Cardiac septum (tissue), 1 donor: ENCODE measurements at regions not wholly inside any gene's neighbourhood (a gene's known extent, or its start where the extent isn't known, plus 50 kb on each side); places are given as distances from the start of the nearest gene placed in this dataset.

Source experiments
- DNase-seq: peaks from one replicate; pipeline ENCODE4 v3.0.0-alpha.2; 2020; ENCODE audit warnings: low spot score
- intact Hi-C: fragments of 100-400 bp; cut with DNase I; formaldehyde crosslinking; loops from one replicate; pipeline ENCODE4 v1.14.0; 2022
- donor health status: DM: no; HTN: no; CAD: no.

- intact Hi-C loops, result loop anchor here (5.0 kb wide), 1 partner anchor 424 kb away; no protein-coding TSS in a partner anchor
- DNase-seq, result no peak
These were observed 273.9 kb downstream of the ZNF536 start for GRCh38 chr19:30645946-30646577.

DNA sequence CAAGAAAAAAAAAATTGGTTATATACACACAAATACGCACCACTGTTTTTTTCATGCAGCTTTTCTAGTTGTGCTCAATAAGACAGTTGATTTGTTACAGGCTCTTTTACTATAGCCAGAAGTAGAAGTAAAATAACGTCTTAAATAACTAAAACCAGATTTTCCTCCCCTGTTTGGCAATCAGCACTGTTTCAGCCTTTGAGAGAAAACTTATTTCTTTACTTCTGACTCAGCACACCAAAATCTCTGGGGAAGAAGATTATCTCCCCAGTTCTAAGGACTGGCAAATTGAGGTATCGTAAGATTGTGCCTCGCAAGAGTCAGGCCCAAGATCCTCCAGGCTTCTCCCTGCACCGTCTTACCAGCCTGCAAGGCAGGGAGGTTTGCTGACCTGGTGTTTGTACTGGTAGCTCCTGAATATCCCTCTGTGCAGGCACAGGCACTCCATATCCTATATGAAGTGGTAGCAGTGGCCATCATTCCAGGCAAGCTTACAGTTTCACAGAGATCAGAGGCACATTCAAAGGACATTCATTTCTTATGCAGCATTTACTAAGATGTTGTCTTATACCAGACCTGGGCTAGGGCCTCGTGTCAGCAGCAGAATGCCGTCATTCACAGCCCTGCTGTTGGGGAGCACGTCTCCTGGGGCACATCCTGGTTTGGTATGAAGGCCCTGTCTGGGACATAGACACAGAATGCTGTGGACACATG, 268.2 kb downstream of the ZNF536 start:
- intact Hi-C loops, result no loop called here
- no peak for DNase-seq

DNA sequence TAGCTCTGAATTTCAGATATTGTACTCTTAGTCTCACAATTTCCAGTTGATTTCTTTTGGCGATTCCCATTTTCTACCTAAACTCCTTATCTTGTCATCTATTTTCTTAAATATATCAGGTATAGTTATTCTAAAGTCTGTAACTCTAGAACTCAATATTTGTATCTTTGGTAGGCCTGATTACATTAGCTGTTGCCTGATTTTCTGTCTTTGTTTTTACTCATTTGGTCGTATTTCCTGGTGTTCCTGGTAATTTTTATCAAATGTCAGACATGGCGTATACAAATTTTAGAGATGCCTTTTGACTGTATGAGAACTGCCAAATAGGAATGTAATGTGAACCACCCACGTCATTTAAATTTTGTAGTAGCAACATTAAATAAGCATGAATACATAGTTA, 266.7 kb downstream of the ZNF536 start:
- DNase-seq, result no peak
- intact Hi-C loops, result no loop called here

GRCh38 chr19:30637926-30638325, 265.7 kb downstream of the ZNF536 start:
- intact Hi-C loops, result no loop called here
- no peak for DNase-seq

DNA sequence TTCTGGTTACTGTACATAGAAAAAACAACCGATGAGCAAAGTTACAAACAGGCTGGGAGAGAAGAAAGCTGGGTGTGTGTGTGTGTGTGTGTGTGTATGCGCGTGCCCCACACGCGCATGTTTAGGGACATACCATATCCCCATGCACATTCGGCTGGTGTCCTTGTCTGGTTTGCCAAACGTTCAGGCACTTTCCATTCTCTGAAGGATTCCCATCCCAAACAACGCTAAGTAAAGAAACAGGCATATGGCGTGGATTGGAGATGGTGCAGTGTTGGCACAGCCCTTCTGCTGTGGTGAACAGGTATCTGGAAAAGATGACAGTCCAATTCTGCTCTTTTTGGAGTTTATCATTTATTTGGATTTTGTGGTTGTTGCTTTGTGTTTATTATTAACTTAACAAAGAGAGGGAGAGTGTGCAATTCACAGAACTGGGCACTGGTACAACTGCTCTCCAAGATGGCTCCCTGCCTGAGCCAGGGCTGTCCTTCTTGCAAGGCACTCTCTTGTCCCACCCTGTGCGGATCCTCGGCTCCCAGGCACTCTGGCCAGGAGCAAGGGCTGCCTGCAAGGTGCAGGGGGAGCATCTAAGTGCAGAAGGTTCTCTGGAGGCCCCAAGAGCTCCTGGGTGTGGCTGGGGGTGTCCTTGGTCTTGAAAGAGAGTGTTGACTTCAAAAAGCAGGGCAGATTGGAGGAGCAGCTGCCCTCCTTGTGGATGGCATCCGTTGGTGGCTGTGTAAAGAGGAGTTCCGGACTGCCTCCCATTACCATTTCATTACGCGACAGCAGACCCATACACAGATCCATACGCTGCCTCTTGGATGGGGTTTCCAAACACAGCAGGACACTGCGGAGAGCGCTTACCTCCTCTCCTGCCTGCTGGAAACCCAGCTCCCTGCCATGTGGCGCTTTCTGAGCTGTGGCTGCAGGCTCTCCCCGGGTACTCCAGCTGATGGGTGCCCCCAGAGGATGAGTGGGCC, 263.1 kb downstream of the ZNF536 start:
- DNase-seq, result no peak
- intact Hi-C loops, result no loop called here

DNA sequence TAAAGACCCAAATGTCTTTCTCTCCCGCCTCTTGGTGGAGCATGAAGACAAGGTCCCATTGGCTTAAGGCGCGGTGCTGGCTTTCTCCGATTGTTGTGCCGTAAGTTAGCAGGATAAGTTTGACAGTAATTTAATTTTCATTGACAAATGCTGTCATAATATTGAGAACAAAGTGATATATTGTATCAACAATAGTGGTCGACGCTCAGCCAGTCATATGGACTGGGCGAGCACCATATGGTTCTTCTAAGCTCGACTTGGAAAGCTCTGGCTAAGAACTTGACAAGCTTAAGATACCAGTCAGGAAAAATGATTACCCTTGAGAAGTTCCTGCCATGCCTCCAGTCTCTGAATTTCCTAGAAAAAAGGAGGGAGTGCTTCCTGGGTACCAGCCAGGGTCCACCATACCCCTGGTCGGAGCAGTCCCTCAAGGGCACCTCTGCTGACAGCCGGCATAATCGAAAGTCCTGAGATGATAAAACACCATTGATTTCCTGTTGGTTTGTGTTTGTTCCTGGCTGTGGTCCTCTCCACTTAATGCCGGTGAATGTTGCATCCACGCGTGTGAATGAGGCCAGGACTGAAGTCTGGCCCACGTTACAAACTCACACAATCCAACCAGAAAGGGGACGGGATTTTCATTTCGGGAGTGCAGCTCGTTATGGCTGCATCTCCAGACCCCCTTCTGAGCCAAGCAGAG, 262.1 kb downstream of the ZNF536 start:
- intact Hi-C loops, result no loop called here
- DNase-seq, result no peak

DNA sequence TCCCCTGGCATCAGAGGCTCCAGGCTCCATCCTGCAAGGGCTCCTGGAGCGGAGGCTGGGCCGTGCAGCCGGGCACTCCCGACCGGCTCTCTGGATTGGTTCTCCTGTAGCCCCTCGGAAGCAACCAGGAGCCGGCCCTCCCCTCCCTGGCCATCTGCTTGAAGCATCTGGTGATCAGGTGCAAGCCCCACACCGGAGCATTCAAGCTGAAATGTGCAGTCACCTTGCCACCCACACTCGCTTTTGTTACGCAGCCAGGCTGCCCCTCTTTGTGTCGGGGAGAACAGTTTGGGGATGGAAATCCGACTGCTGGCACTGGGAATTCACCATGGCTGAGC, 258.8 kb downstream of the ZNF536 start:
- intact Hi-C loops, result no loop called here
- no peak for DNase-seq

DNA sequence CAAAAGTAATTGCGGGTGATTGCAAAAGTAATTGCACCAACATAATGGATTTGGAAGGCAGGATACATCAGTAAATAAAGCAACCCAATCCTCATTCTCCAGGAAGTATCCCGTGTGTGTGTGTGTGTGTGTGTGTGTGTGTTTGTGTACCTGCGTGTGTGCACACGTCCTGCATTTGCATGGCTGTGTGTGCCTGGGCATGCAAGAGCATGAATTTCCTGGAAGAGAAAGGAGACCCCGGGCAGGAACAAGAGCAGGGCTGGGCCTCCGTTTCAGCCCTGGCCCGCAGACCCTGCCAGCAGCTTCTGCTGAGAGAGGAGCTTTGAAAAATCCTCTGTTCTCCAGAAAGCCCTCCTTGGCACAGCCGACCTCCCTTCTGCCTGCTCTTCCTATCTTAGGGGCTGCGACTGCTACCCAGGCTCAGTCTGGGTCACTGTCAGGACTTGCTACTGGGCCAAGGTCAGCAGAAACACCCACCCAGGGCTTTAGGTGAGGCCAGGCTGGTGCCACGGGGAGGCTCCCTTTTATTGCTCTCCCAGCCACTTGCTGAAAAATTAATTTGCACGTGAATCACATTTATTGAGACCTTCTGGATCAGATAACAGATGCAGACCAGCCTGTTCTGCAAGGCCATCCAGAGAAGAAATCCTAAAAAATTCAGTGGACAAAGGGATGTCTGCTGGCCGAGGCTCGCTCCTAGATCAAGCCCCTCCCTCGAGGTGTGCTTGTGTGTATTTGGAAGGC, 258.3 kb downstream of the ZNF536 start:
- no peak for DNase-seq
- intact Hi-C loops, result no loop called here

- intact Hi-C loops, result no loop called here
These were observed 256.9 kb downstream of the ZNF536 start for GRCh38 chr19:30629086-30629485.

DNA sequence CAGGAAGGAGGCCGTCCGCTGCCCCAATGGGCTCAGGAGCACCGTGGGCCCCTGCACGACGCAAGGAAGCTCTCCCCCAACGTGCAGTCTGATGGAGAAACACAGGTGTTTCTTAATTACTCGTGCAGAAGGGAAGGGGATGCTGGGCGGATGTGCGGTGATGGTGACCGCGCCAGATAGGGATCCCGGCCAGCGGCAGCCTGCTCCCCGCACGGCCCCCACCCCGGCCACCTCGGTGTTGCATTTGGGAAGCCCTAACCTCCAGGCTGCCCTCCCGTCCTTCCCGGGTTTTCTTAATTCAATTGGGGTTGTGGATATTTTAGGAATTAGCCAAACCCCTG, 254.4 kb downstream of the ZNF536 start:
- intact Hi-C loops, result no loop called here
- DNase-seq, result no peak

More at GRCh38 chr19:30629086-30629485, 256.9 kb downstream of the ZNF536 start:
- DNase-seq, result no peak

DNA sequence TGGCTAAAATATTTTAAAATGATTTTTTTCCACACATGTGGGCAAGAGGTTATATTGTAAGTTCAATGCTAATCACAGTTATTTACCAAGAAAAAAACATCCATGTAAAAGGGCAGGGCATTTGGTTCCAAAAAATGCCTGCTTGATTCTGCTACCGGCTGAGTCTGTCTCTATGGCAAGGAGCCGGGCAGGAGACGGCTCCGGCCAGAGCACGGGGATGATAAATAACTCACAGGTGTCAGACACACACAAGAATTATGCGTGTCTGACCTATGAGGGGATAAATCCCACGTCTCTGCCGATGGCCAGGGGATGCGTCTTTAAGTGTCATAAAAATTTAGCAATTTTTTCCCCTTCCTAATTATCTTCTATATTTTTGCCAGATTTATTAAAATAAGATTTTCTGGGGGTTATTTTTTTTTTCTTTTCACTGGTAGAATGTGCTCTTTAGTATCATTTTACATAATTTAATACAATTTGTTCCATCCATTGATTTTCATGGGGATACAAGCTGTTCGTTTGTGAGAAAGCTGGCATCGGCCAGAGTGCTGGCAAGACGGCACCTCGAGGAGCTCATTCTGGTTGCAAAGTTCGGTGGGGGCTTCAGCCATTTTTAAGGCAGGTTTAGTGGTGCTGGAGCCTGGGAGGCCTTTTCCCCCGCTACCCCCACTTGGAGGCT, 253.9 kb downstream of the ZNF536 start:
- no peak for DNase-seq
- intact Hi-C loops, result no loop called here

DNA sequence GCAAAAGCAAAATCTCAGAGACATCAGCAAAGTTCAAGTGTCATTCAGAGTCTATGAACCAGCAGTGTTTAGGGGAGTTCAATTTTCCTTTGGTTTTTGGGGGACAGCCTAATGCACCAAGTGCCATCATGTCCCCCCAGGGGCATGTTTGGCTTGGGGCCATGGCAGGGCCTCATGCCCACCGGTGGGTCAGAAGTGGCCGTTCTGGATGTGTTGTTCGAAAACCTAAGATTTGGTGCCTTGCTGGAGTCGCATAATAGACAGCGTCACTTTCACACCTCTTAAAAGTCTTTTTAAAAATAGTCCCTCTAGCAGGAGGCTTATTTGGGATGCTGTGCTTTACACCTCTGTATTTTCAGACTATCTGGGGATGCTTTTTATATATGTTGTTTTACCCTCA, 250.1 kb downstream of the ZNF536 start:
- no peak for DNase-seq

GRCh38 chr19:30621326-30621920, 249.2 kb downstream of the ZNF536 start:
- no peak for DNase-seq
- intact Hi-C loops, result no loop called here

More for the DNA sequence above, 250.1 kb downstream of the ZNF536 start:
- intact Hi-C loops, result no loop called here

GRCh38 chr19:30620354-30620753, 248.2 kb downstream of the ZNF536 start:
- intact Hi-C loops, result no loop called here
- DNase-seq, result no peak

DNA sequence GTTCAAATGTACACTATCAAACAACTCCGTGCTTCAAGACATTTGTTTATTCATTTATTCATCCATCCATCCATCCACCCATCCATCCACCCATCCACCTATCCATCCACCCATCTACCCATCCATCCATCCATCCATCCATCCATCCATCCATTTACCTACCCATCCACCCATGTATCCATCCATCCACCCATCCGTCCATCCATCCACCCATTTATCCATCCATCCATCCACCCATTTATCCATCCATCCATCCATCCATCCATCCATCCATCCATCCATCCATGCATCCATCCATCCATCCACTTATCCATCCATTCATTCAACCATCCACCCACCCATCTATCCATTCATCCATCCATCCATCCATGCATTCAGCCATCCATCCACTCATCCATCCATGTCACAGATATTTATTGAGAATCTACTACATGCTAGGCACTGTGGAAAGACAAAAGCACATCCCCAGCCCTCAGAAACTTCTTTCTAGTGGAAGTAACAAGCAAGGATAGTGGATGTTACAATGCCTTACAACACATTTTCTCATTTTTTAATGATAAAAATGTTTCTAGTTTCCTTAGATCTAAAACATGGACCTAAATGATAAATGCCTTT, 237.6 kb downstream of the ZNF536 start:
- intact Hi-C loops, result no loop called here
- no peak for DNase-seq

- DNase-seq, result no peak
- intact Hi-C loops, result no loop called here
These were observed 236.3 kb downstream of the ZNF536 start for GRCh38 chr19:30608471-30608870.
